SJCRH30 (cell line): ENCODE measurements at regions not wholly inside any gene's neighbourhood (a gene's known extent, or its start where the extent isn't known, plus 50 kb on each side); places are given as distances from the start of the nearest gene placed in this dataset.
A peak's percentile ranks its signal among the peaks of the same experiment; 100 is the strongest.

ENCODE experiments used
- DNase-seq, 2 experiments: peaks; one replicate each; pipeline ENCODE4 v3.0.0-alpha.2; 2015 to 2020
- H3K27ac ChIP-seq: fragments of 250-450 bp; sonication (Bioruptor Pico); 2 replicates; pipeline ENCODE4 v1.5.1; 2020; ENCODE audit warnings: mild to moderate bottlenecking, moderate library complexity
- H3K27me3 ChIP-seq: fragments of 250-450 bp; sonication (Bioruptor Pico); 2 replicates; pipeline ENCODE4 v1.5.1; 2020; ENCODE audit warnings: mild to moderate bottlenecking, moderate library complexity
- H3K36me3 ChIP-seq: fragments of 250-450 bp; sonication (Bioruptor Pico); 2 replicates; pipeline ENCODE4 v1.5.1; 2020; ENCODE audit warnings: mild to moderate bottlenecking, moderate library complexity
- H3K4me1 ChIP-seq: fragments of 250-450 bp; sonication (Bioruptor Pico); 2 replicates; pipeline ENCODE4 v1.5.1; 2020; ENCODE audit warnings: mild to moderate bottlenecking, moderate library complexity
- H3K4me3 ChIP-seq: fragments of 250-450 bp; sonication (Bioruptor Pico); 2 replicates; pipeline ENCODE4 v1.5.1; 2020; ENCODE audit warnings: mild to moderate bottlenecking, moderate library complexity
- H3K9me3 ChIP-seq: fragments of 250-450 bp; sonication (Bioruptor Pico); replicated peaks from 2 replicates; pipeline ENCODE4 v1.5.1; 2020; ENCODE audit warnings: mild to moderate bottlenecking, moderate library complexity

- Histone ChIP-seq H3K27me3 (peaks cover 27% of the 10 kb centered on the region; the same call in 1 of the 2 replicates), H3K4me3 (no peak overlapping the region), H3K9me3 (no peaks in the 10 kb centered on the region), H3K27ac (no peak overlapping the region), H3K36me3 (no peaks in the 10 kb centered on the region), H3K4me1 (no peaks in the 10 kb centered on the region)
- peak in 1 of 2 experiments; percentile 45 for DNase-seq
These were observed 77.8 kb upstream of the PHACTR3 start for GRCh38 chr20:59526242-59527225.

- Histone ChIP-seq H3K9me3 (no peaks in the 10 kb centered on the region), H3K36me3 (no peaks in the 10 kb centered on the region), H3K27ac (no peak overlapping the region), H3K4me3 (no peak overlapping the region), H3K4me1 (no peaks in the 10 kb centered on the region), H3K27me3 (peaks cover 8% of the 10 kb centered on the region; the same call in 1 of the 2 replicates)
- DNase-seq: no peak
These were observed 73.6 kb upstream of the PHACTR3 start for GRCh38 chr20:59530782-59531181.

DNA sequence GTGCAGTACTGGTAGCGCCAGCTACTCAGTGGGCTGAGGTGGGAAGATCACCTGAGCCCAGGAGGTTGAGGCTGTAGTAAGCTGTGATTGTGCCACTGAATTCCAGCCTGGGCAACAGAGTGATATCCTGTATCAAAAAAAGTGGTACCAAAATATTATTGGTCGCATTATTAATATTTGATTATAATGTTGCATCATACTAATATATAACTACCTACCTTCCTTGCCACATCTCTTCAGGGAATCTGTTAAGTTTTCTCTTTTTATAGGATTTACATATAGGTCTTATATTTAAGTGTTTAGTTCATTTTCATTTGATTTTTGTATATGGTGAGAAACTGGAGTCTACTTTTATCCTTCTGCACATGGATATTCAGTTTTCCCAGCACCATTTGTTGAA is 66.3 kb upstream of the PHACTR3 start:
- Histone ChIP-seq H3K9me3 (peaks cover 2% of the 10 kb centered on the region; the same call in 1 of the 2 replicates), H3K4me3 (no peak overlapping the region), H3K4me1 (no peaks in the 10 kb centered on the region), H3K27me3 (no peaks in the 10 kb centered on the region), H3K36me3 (no peaks in the 10 kb centered on the region), H3K27ac (no peak overlapping the region)
- DNase-seq: no peak

DNA sequence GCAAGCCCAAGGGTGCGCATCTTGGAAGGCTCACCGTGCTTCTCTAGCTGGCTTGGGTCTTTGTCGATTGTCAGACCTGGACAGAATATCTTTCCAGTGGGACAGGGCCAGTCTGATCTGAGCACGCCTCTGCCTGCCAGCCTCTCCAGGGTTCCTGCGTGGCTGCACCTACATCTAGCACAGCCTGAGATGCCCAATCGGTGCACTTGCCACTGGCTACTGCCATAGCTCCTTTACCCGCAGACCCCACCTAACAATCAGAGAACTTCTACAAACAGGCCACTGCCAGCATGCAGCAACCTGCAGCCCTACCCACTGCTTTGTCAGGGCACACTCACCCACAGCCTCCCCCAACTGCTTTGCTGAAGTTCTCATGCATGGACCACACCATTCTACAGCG is 56.7 kb upstream of the PHACTR3 start:
- Histone ChIP-seq H3K4me3 (no peak overlapping the region), H3K4me1 (peaks cover 7% of the 10 kb centered on the region; the same call in 1 of the 2 replicates), H3K9me3 (no peaks in the 10 kb centered on the region), H3K36me3 (no peaks in the 10 kb centered on the region), H3K27me3 (no peaks in the 10 kb centered on the region), H3K27ac (no peak overlapping the region)
- DNase-seq: no peak
